ENCODE measurements at regions not wholly inside any gene's neighbourhood (a gene's known extent, or its start where the extent isn't known, plus 50 kb on each side); places are given as distances from the start of the nearest gene placed in this dataset.

GRCh38 chr21:20942523-20942922 is 55.7 kb upstream of the NCAM2 start:
- TF ChIP-seq, protein P1, sequence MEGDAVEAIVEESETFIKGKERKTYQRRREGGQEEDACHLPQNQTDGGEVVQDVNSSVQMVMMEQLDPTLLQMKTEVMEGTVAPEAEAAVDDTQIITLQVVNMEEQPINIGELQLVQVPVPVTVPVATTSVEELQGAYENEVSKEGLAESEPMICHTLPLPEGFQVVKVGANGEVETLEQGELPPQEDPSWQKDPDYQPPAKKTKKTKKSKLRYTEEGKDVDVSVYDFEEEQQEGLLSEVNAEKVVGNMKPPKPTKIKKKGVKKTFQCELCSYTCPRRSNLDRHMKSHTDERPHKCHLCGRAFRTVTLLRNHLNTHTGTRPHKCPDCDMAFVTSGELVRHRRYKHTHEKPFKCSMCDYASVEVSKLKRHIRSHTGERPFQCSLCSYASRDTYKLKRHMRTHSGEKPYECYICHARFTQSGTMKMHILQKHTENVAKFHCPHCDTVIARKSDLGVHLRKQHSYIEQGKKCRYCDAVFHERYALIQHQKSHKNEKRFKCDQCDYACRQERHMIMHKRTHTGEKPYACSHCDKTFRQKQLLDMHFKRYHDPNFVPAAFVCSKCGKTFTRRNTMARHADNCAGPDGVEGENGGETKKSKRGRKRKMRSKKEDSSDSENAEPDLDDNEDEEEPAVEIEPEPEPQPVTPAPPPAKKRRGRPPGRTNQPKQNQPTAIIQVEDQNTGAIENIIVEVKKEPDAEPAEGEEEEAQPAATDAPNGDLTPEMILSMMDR (IDR thresholded peaks at IDR 0.05): no peak
- TF ChIP-seq POLR2A (IDR thresholded peaks at IDR 0.05): no peak

All from heart left ventricle (tissue), 13 donors.